Keratinocyte (primary cell): ENCODE measurements at regions not wholly inside any gene's neighbourhood (a gene's known extent, or its start where the extent isn't known, plus 50 kb on each side); places are given as distances from the start of the nearest gene placed in this dataset.

ENCODE experiments used
- DNase-seq: peaks from one replicate; pipeline ENCODE4 v3.0.0-alpha.2; 2011; ENCODE audit warnings: low read depth, missing footprints, low spot score
- FAIRE-seq: peaks from 2 replicates; lab custom pipeline; 2011; peaks lifted over from hg19 to GRCh38; lab: Jason Lieb, UNC
- H2AFZ ChIP-seq: 2 replicates; pipeline ENCODE4 v1.6.0; 2012; ENCODE audit warnings: low read length, control low read depth, inconsistent platforms; ENCODE audit not compliant: control insufficient read depth
- H3K27ac ChIP-seq: 2 replicates; pipeline ENCODE4 v1.5.1; 2011; ENCODE audit warnings: low read length; ENCODE audit not compliant: control insufficient read depth, insufficient read depth
- H3K27me3 ChIP-seq: 3 replicates; pipeline ENCODE4 v1.6.0; 2011; ENCODE audit warnings: low read length; ENCODE audit not compliant: control insufficient read depth, insufficient read depth; ENCODE audit errors: extremely low read depth
- H3K36me3 ChIP-seq, 2 experiments: 2 replicates in 1 of 2; 3 replicates in 1 of 2; pipeline ENCODE4 v1.5.1; 2011; ENCODE audit warnings: low read length in 2 of 2, mild to moderate bottlenecking in 1 of 2; ENCODE audit not compliant: control insufficient read depth in 2 of 2, insufficient read depth in 2 of 2; ENCODE audit errors: extremely low read depth in 1 of 2
- H3K4me1 ChIP-seq: 3 replicates; pipeline ENCODE4 v1.5.1; 2011; ENCODE audit warnings: low read length; ENCODE audit not compliant: control insufficient read depth, insufficient read depth; ENCODE audit errors: extremely low read depth
- H3K4me2 ChIP-seq: 3 replicates; pipeline ENCODE4 v1.6.0; 2011; ENCODE audit warnings: low read depth, low read length; ENCODE audit not compliant: control insufficient read depth, insufficient read depth; ENCODE audit errors: extremely low read depth
- H3K4me3 ChIP-seq, 3 experiments: fragments of 200-600 bp in 1 of 3; sonication (generic) in 1 of 3; 2 replicates in 2 of 3; 3 replicates in 1 of 3; pipeline ENCODE4 v1.5.1; 2011 to 2016; ENCODE audit warnings: low read length in 3 of 3, mild to moderate bottlenecking in 3 of 3, control low read depth in 2 of 3, inconsistent platforms in 1 of 3, low read depth in 1 of 3, mixed read lengths in 1 of 3, mixed run types in 1 of 3, moderate library complexity in 1 of 3; ENCODE audit not compliant: control insufficient read depth in 2 of 3, insufficient read depth in 2 of 3; ENCODE audit errors: extremely low read depth in 1 of 3
- H3K79me2 ChIP-seq: 2 replicates; pipeline ENCODE4 v1.6.0; 2012; ENCODE audit warnings: low read length; ENCODE audit not compliant: control insufficient read depth, insufficient read depth
- H3K9ac ChIP-seq: 3 replicates; pipeline ENCODE4 v1.6.0; 2011; ENCODE audit warnings: low read length; ENCODE audit not compliant: control insufficient read depth, insufficient read depth; ENCODE audit errors: extremely low read depth
- H3K9me1 ChIP-seq: 3 replicates; pipeline ENCODE4 v1.6.0; 2011; ENCODE audit warnings: low read length; ENCODE audit not compliant: control insufficient read depth, insufficient read depth; ENCODE audit errors: extremely low read depth
- H3K9me3 ChIP-seq: 2 replicates; pipeline ENCODE4 v1.5.1; 2012; ENCODE audit warnings: low read depth, low read length; ENCODE audit not compliant: control insufficient read depth
- H4K20me1 ChIP-seq: 3 replicates; pipeline ENCODE4 v1.6.0; 2011; ENCODE audit warnings: low read length; ENCODE audit not compliant: control insufficient read depth, insufficient read depth; ENCODE audit errors: extremely low read depth
- EZH2 ChIP-seq: IDR thresholded peaks from one replicate; pipeline ENCODE4 v1.6.1; 2012; ENCODE audit warnings: inconsistent platforms, mild to moderate bottlenecking, low read length, moderate library complexity
- dilution Hi-C: fragments of 300-500 bp; cut with MboI; formaldehyde crosslinking; loops from one replicate; pipeline ENCODE4 v1.7.0; 2020; ENCODE audit warnings: low sequenced_read_pairs; ENCODE audit not compliant: extremely low pct_ligation_motif_present
- TF ChIP-seq, protein P1 (sequence below), 3 experiments: IDR thresholded peaks in 1 of 3; conservative IDR thresholded peaks in 1 of 3; optimal IDR thresholded peaks in 1 of 3; 2 replicates in 2 of 3; 3 replicates in 1 of 3; pipeline versions ENCODE3 to v1.5.1; 2011; ENCODE audit warnings: low read length in 3 of 3, mild to moderate bottlenecking in 3 of 3, moderate library complexity in 2 of 3, control low read depth in 1 of 3, inconsistent platforms in 1 of 3; ENCODE audit not compliant: insufficient read depth in 2 of 3; ENCODE audit errors: extremely low read depth in 1 of 3

DNA sequence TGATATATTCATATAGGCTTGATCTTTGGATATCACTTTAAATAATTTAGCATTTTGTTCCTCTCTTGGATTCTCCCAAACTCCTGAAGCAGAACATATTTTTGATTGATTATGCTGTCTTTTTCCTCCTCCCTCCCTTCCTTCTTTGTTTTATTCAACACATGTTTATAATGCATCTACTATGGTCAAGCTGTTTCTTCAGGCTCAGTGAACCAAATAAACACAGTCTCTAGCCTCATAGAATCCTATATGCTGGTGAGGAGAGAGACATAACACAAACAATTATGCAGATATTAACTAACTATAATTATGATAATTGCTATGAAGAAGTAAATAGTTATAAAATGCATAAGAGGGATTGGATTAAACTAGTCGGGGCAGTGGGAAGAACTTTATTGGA lies 1023.6 kb upstream of the RAG2 start:
- DNase-seq (no peak), FAIRE-seq (no peak)
- H3K9ac ChIP-seq = no peak overlapping the region
- no peaks in the 10 kb centered on the region for H3K9me1 ChIP-seq
- no peaks in the 10 kb centered on the region for H4K20me1 ChIP-seq
- no peak overlapping the region for H2AFZ ChIP-seq
- no peaks in the 10 kb centered on the region for H3K9me3 ChIP-seq
- no peak for TF ChIP-seq EZH2
- TF ChIP-seq, protein P1, sequence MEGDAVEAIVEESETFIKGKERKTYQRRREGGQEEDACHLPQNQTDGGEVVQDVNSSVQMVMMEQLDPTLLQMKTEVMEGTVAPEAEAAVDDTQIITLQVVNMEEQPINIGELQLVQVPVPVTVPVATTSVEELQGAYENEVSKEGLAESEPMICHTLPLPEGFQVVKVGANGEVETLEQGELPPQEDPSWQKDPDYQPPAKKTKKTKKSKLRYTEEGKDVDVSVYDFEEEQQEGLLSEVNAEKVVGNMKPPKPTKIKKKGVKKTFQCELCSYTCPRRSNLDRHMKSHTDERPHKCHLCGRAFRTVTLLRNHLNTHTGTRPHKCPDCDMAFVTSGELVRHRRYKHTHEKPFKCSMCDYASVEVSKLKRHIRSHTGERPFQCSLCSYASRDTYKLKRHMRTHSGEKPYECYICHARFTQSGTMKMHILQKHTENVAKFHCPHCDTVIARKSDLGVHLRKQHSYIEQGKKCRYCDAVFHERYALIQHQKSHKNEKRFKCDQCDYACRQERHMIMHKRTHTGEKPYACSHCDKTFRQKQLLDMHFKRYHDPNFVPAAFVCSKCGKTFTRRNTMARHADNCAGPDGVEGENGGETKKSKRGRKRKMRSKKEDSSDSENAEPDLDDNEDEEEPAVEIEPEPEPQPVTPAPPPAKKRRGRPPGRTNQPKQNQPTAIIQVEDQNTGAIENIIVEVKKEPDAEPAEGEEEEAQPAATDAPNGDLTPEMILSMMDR (optimal IDR thresholded peaks at IDR 0.05 in 1 of 3, IDR thresholded peaks at IDR 0.05 in 1 of 3, conservative IDR thresholded peaks at IDR 0.05 in 1 of 3; ENCODE audit: extremely low read depth in 1 of 3, insufficient read depth in 2 of 3, low read length in 3 of 3) = no peak
- no peaks in the 10 kb centered on the region for H3K79me2 ChIP-seq
- no peaks in the 10 kb centered on the region for H3K27me3 ChIP-seq
- no peak overlapping the region for H3K27ac ChIP-seq
- no peak overlapping the region for H3K4me2 ChIP-seq
- no peaks in the 10 kb centered on the region for H3K4me1 ChIP-seq
- no peak overlapping the region for H3K4me3 ChIP-seq
- dilution Hi-C loops = no loop called here
- H3K36me3 ChIP-seq = no peaks in the 10 kb centered on the region

GRCh38 chr11:37616291-37616690 lies 1018.3 kb upstream of the RAG2 start:
- no peak for DNase-seq
- no peak overlapping the region for H3K9ac ChIP-seq
- no peaks in the 10 kb centered on the region for H3K9me1 ChIP-seq
- no peaks in the 10 kb centered on the region for H3K79me2 ChIP-seq
- FAIRE-seq = no peak
- no peak overlapping the region for H3K4me2 ChIP-seq
- H3K27ac ChIP-seq = no peak overlapping the region
- H3K9me3 ChIP-seq = no peaks in the 10 kb centered on the region
- dilution Hi-C loops = no loop called here
- no peak overlapping the region for H3K4me3 ChIP-seq
- H4K20me1 ChIP-seq = no peaks in the 10 kb centered on the region
- TF ChIP-seq, protein P1 (optimal IDR thresholded peaks at IDR 0.05 in 1 of 3, IDR thresholded peaks at IDR 0.05 in 1 of 3, conservative IDR thresholded peaks at IDR 0.05 in 1 of 3; ENCODE audit: extremely low read depth in 1 of 3, insufficient read depth in 2 of 3, low read length in 3 of 3) = no peak
- no peak for TF ChIP-seq EZH2
- no peak overlapping the region for H2AFZ ChIP-seq
- H3K4me1 ChIP-seq = no peaks in the 10 kb centered on the region
- H3K27me3 ChIP-seq = no peaks in the 10 kb centered on the region
- no peaks in the 10 kb centered on the region for H3K36me3 ChIP-seq
